Large intestine (tissue), 3 donors: ENCODE measurements at regions not wholly inside any gene's neighbourhood (a gene's known extent, or its start where the extent isn't known, plus 50 kb on each side); places are given as distances from the start of the nearest gene placed in this dataset.

Experiments used
- DNase-seq, 2 donors: peaks; one replicate each; pipeline versions ENCODE4 v3.0.0 to v3.0.0-alpha.2; 2013
- H3K27ac ChIP-seq: one replicate; pipeline ENCODE4 v1.5.1; 2013; ENCODE audit warnings: low read length
- H3K27me3 ChIP-seq: 2 replicates; pipeline ENCODE4 v1.6.1; 2013; ENCODE audit warnings: low read length; ENCODE audit not compliant: control insufficient read depth, insufficient read depth
- H3K36me3 ChIP-seq: 2 replicates; pipeline ENCODE4 v1.6.1; 2013; ENCODE audit warnings: low read length; ENCODE audit not compliant: control insufficient read depth, insufficient read depth
- H3K4me1 ChIP-seq: one replicate; pipeline ENCODE4 v1.6.1; 2013; ENCODE audit warnings: low read length; ENCODE audit not compliant: control insufficient read depth, insufficient read depth
- H3K4me3 ChIP-seq: one replicate; pipeline ENCODE4 v1.5.1; 2013; ENCODE audit warnings: low read length
- H3K9me3 ChIP-seq: one replicate; pipeline ENCODE4 v1.6.1; 2013; ENCODE audit warnings: mild to moderate bottlenecking, low read depth, low read length, moderate library complexity; ENCODE audit not compliant: control insufficient read depth
- WGBS: methylation state at CpG from one replicate; pipeline ENCODE4 v1.1.5; 2013; ENCODE audit warnings: low lambda C conversion rate; ENCODE audit not compliant: insufficient coverage; 5-methylcytosine and 5-hydroxymethylcytosine counted together

- H3K4me1 ChIP-seq: no peaks in the 10 kb centered on the region
- H3K27me3 ChIP-seq: no peaks in the 10 kb centered on the region
- DNase-seq: no peak
- H3K4me3 ChIP-seq: no peak overlapping the region
- no peak overlapping the region for H3K27ac ChIP-seq
- no CpG with 5 or more reads among the region's 20 CpGs for WGBS
- no peaks in the 10 kb centered on the region for H3K36me3 ChIP-seq
- no peaks in the 10 kb centered on the region for H3K9me3 ChIP-seq
Observed at GRCh38 chr7:159197066-159197975, 52.7 kb upstream of the VIPR2 start.

- no peaks in the 10 kb centered on the region for H3K36me3 ChIP-seq
- no peaks in the 10 kb centered on the region for H3K4me1 ChIP-seq
- no peak overlapping the region for H3K4me3 ChIP-seq
- WGBS: no CpG with 5 or more reads among the region's 8 CpGs
- DNase-seq: no peak
- H3K27ac ChIP-seq: no peak overlapping the region
- no peaks in the 10 kb centered on the region for H3K9me3 ChIP-seq
- H3K27me3 ChIP-seq: no peaks in the 10 kb centered on the region
Observed at GRCh38 chr7:159196584-159196983, 51.9 kb upstream of the VIPR2 start.

GRCh38 chr7:159195946-159196345, 51.3 kb upstream of the VIPR2 start:
- Histone ChIP-seq H3K9me3 (no peaks in the 10 kb centered on the region), H3K36me3 (no peaks in the 10 kb centered on the region), H3K27ac (no peak overlapping the region), H3K4me3 (no peak overlapping the region), H3K27me3 (no peaks in the 10 kb centered on the region), H3K4me1 (no peaks in the 10 kb centered on the region)
- WGBS: no CpG with 5 or more reads among the region's 5 CpGs
- no peak for DNase-seq
